ENCODE measurements at regions not wholly inside any gene's neighbourhood (a gene's known extent, or its start where the extent isn't known, plus 50 kb on each side); places are given as distances from the start of the nearest gene placed in this dataset.

DNA sequence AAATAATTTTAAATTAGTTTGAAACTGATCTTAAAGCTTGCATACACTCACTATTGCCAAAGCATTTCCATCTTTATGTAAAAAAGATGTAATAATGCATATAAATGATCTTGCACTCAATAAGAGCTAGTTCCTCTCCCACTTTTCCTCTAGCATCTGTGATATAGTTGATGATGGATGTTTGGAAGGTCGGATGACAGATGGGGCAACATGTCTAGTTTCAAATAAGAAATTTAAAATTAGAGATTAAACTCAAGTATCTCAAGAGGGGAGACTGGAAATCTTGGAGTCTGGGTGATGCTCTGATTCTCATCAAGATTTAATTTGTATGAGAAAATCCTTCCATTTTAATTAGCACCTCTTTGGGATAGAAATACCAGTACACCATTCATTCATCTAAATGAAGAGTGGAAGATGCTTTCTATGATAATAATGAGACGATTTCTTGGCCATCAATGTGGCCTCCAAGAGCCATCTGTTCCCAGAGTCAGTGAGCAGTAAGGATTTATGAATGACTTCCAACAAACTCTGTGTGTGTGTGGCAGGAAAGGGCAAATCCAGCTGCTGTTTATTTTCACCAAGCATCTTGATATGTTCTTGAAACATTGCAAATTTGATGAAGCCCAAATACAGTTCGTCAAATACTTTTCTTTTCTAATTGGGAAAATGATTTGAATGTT is 616.3 kb upstream of the CDH8 start:
- Histone ChIP-seq H3K27me3 (no peaks in the 10 kb centered on the region), H3K4me2 (no peak overlapping the region), H3K9me3 (ENCODE audit: low read depth) (no peaks in the 10 kb centered on the region), H3K4me1 (ENCODE audit: insufficient read depth) (no peaks in the 10 kb centered on the region), H3K9me2 (replicated peaks; ENCODE audit: insufficient read depth) (no peaks in the 10 kb centered on the region), H3K27ac (no peak overlapping the region), H4K20me1 (ENCODE audit: insufficient read depth, poor library complexity, severe bottlenecking) (no peaks in the 10 kb centered on the region), H3K4me3 (no peak overlapping the region), H3K79me2 (no peaks in the 10 kb centered on the region), H2AFZ (no peak overlapping the region), H3K36me3 (replicated peaks; ENCODE audit: insufficient read depth, low read depth) (no peaks in the 10 kb centered on the region)
- no peak for DNase-seq (ENCODE audit: low spot score)
- 76% methylated on average over 3 of the region's 3 CpGs for WGBS (ENCODE audit: low lambda C conversion rate, missing lambda C conversion rate)
- TF ChIP-seq, protein P1, sequence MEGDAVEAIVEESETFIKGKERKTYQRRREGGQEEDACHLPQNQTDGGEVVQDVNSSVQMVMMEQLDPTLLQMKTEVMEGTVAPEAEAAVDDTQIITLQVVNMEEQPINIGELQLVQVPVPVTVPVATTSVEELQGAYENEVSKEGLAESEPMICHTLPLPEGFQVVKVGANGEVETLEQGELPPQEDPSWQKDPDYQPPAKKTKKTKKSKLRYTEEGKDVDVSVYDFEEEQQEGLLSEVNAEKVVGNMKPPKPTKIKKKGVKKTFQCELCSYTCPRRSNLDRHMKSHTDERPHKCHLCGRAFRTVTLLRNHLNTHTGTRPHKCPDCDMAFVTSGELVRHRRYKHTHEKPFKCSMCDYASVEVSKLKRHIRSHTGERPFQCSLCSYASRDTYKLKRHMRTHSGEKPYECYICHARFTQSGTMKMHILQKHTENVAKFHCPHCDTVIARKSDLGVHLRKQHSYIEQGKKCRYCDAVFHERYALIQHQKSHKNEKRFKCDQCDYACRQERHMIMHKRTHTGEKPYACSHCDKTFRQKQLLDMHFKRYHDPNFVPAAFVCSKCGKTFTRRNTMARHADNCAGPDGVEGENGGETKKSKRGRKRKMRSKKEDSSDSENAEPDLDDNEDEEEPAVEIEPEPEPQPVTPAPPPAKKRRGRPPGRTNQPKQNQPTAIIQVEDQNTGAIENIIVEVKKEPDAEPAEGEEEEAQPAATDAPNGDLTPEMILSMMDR (IDR thresholded peaks at IDR 0.05; ENCODE audit: poor library complexity) = no peak
- no peak for TF ChIP-seq EZH2phosphoT487 (IDR thresholded peaks at IDR 0.05; ENCODE audit: low read depth, severe bottlenecking, unreplicated experiment)
- TF ChIP-seq EZH2 (IDR thresholded peaks at IDR 0.05; ENCODE audit: borderline replicate concordance) = no peak

DNA sequence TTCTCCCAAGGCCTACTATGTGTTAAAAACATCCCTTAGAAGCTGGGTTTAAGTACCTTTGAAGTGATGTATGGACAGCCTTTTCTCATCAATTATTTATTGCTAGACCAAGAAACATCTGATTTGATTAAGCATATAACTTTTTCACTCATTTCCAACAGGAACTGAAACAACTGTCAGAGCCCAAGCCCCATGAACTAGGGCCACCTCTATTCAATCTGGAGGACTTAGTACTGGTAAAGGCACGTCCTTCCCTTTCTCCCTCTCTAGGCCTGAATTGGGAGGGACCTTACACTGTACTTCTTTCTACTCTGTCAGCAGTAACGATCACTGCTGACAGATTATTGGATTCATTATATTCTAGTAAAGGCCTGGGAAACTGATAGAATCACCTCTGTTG is 612.0 kb upstream of the CDH8 start:
- no peaks in the 10 kb centered on the region for H3K4me1 ChIP-seq (ENCODE audit: insufficient read depth)
- DNase-seq (ENCODE audit: low spot score) = no peak
- H3K27me3 ChIP-seq = no peaks in the 10 kb centered on the region
- no peaks in the 10 kb centered on the region for H3K9me3 ChIP-seq (ENCODE audit: low read depth)
- no peaks in the 10 kb centered on the region for H3K79me2 ChIP-seq
- no peaks in the 10 kb centered on the region for H3K36me3 ChIP-seq (replicated peaks; ENCODE audit: insufficient read depth, low read depth)
- H3K27ac ChIP-seq = no peak overlapping the region
- H3K9me2 ChIP-seq (replicated peaks; ENCODE audit: insufficient read depth) = no peaks in the 10 kb centered on the region
- H4K20me1 ChIP-seq (ENCODE audit: insufficient read depth, poor library complexity, severe bottlenecking) = no peaks in the 10 kb centered on the region
- no peak overlapping the region for H3K4me2 ChIP-seq
- TF ChIP-seq EZH2 (IDR thresholded peaks at IDR 0.05; ENCODE audit: borderline replicate concordance) (no peak), EZH2phosphoT487 (IDR thresholded peaks at IDR 0.05; ENCODE audit: low read depth, severe bottlenecking, unreplicated experiment) (no peak)
- TF ChIP-seq, protein P1 (IDR thresholded peaks at IDR 0.05; ENCODE audit: poor library complexity) = no peak
- H2AFZ ChIP-seq = no peak overlapping the region
- no peak overlapping the region for H3K4me3 ChIP-seq
- 87% methylated on average over 2 of the region's 2 CpGs for WGBS (ENCODE audit: low lambda C conversion rate, missing lambda C conversion rate)

DNA sequence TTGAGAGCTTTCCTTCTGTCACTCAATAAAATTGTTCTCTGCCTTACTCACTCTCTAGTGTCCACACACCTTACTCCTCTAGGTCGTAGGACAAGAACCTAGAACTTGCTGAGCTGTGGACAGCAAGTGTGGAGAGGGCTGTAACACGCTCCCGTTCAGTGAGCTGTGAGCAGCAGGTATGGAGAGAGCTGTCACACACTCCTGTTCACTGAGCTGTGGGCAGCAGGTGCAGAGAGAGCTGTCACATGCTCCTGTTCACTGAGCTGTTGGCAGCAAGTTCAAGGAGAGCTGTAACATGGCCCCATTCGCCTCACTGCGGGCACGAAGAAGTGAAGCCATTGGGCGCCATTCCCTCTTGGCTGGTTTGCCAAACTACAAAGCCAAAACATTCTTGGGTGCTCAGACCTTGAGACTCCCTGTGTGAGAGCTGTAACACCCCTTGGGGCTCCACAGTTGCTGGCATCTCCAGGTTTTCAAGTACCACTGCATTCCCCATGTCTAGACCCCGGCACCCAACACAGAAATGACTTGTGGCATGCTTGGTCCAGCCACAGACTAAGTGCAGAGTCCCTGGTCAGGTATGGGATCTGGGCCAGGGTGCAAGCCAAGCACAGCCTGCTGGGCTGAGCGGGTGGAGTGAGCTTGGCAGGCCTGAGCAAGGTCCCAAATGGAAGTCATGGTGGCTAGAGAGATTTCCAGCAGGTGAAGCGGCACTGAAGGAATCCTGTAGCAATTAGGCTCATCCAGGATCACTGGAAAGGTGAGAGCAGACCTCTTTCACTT is 608.0 kb upstream of the CDH8 start:
- H3K9me2 ChIP-seq (replicated peaks; ENCODE audit: insufficient read depth) = no peaks in the 10 kb centered on the region
- no peak overlapping the region for H3K27ac ChIP-seq
- TF ChIP-seq, protein P1 (IDR thresholded peaks at IDR 0.05; ENCODE audit: poor library complexity) = no peak
- TF ChIP-seq EZH2phosphoT487 (IDR thresholded peaks at IDR 0.05; ENCODE audit: low read depth, severe bottlenecking, unreplicated experiment) (no peak), EZH2 (IDR thresholded peaks at IDR 0.05; ENCODE audit: borderline replicate concordance) (no peak)
- H3K36me3 ChIP-seq (replicated peaks; ENCODE audit: insufficient read depth, low read depth) = no peaks in the 10 kb centered on the region
- no peaks in the 10 kb centered on the region for H3K9me3 ChIP-seq (ENCODE audit: low read depth)
- WGBS (ENCODE audit: low lambda C conversion rate, missing lambda C conversion rate) = 96% methylated on average over 10 of the region's 10 CpGs
- H2AFZ ChIP-seq = no peak overlapping the region
- DNase-seq (ENCODE audit: low spot score) = no peak
- H4K20me1 ChIP-seq (ENCODE audit: insufficient read depth, poor library complexity, severe bottlenecking) = no peaks in the 10 kb centered on the region
- no peak overlapping the region for H3K4me3 ChIP-seq
- no peak overlapping the region for H3K4me2 ChIP-seq
- H3K79me2 ChIP-seq = no peaks in the 10 kb centered on the region
- H3K27me3 ChIP-seq = no peaks in the 10 kb centered on the region
- H3K4me1 ChIP-seq (ENCODE audit: insufficient read depth) = no peaks in the 10 kb centered on the region
